ENCODE measurements at regions not wholly inside any gene's neighbourhood (a gene's known extent, or its start where the extent isn't known, plus 50 kb on each side); places are given as distances from the start of the nearest gene placed in this dataset.
A peak's percentile ranks its signal among the peaks of the same experiment; 100 is the strongest.

- no peaks in the 10 kb centered on the region for H3K27me3 ChIP-seq (ENCODE audit: control insufficient read depth, insufficient read depth, low read length)
- H3K4me3 ChIP-seq (ENCODE audit: low read depth, low read length), result no peak overlapping the region
- TF ChIP-seq CTCF (IDR thresholded peaks at IDR 0.05; ENCODE audit: insufficient read depth, low read length, severe bottlenecking), result no peak
- H3K36me3 ChIP-seq (ENCODE audit: control insufficient read depth, insufficient read depth, low read length), result no peaks in the 10 kb centered on the region
- DNase-seq (ENCODE audit: low read depth) (peak; percentile 91), FAIRE-seq (no peak)
Observed at GRCh38 chr14:61927520-61927919, 165.3 kb downstream of the SNAPC1 start.

DNA sequence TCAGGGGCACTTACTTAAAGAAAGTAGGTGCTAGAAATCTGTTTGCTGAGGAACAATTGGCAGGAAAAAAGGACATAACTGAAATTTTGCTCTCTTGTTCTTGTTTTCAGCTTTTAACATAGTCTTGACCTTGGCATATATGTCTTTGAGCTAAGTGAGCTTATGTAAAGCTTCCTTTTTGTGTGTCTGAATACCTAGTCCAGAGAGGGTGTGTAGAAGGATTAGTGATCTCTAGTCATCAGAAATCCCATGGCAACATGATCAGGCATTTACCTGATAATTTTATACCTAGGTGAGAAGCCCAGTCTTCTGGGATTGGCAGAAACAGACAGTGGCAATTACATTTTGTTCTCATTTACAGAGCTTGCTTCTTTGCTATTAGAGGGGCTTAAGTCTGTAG is 166.1 kb downstream of the SNAPC1 start:
- TF ChIP-seq CTCF (IDR thresholded peaks at IDR 0.05; ENCODE audit: insufficient read depth, low read length, severe bottlenecking), result no peak
- FAIRE-seq (no peak), DNase-seq (ENCODE audit: low read depth) (peak; percentile 45)
- Histone ChIP-seq H3K36me3 (ENCODE audit: control insufficient read depth, insufficient read depth, low read length) (no peaks in the 10 kb centered on the region), H3K4me3 (ENCODE audit: low read depth, low read length) (no peak overlapping the region), H3K27me3 (ENCODE audit: control insufficient read depth, insufficient read depth, low read length) (no peaks in the 10 kb centered on the region)

GRCh38 chr14:61928701-61929100 is 166.5 kb downstream of the SNAPC1 start:
- no peak for DNase-seq (ENCODE audit: low read depth)
- Histone ChIP-seq H3K4me3 (ENCODE audit: low read depth, low read length) (no peak overlapping the region), H3K36me3 (ENCODE audit: control insufficient read depth, insufficient read depth, low read length) (no peaks in the 10 kb centered on the region), H3K27me3 (ENCODE audit: control insufficient read depth, insufficient read depth, low read length) (no peaks in the 10 kb centered on the region)
- no peak for TF ChIP-seq CTCF (IDR thresholded peaks at IDR 0.05; ENCODE audit: insufficient read depth, low read length, severe bottlenecking)
- no peak for FAIRE-seq

DNA sequence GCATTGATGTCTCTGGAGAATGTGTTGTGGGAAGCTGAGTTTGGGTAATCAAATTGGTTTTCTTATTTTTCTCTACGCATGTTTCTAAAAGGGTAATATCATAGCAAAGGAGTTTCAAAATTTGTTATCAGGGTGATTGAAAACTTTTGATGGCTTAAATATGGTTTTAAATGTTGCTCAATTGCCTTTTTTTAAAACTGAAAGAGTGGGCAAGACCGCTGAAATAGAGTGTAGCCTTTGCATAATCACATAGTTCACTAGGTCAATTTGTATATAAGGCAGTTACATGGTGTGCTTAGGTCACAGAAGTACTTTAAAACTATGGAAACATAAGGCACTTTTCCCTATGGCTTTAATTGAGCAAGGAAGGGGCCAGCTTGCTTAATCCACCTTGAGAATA is 167.4 kb downstream of the SNAPC1 start:
- DNase-seq (ENCODE audit: low read depth), result no peak
- FAIRE-seq, result no peak
- no peak for TF ChIP-seq CTCF (IDR thresholded peaks at IDR 0.05; ENCODE audit: insufficient read depth, low read length, severe bottlenecking)
- Histone ChIP-seq H3K36me3 (ENCODE audit: control insufficient read depth, insufficient read depth, low read length) (no peaks in the 10 kb centered on the region), H3K27me3 (ENCODE audit: control insufficient read depth, insufficient read depth, low read length) (no peaks in the 10 kb centered on the region), H3K4me3 (ENCODE audit: low read depth, low read length) (no peak overlapping the region)

- DNase-seq (ENCODE audit: low read depth) (no peak), FAIRE-seq (no peak)
- no peak for TF ChIP-seq CTCF (IDR thresholded peaks at IDR 0.05; ENCODE audit: insufficient read depth, low read length, severe bottlenecking)
- Histone ChIP-seq H3K27me3 (ENCODE audit: control insufficient read depth, insufficient read depth, low read length) (no peaks in the 10 kb centered on the region), H3K4me3 (ENCODE audit: low read depth, low read length) (no peak overlapping the region), H3K36me3 (ENCODE audit: control insufficient read depth, insufficient read depth, low read length) (no peaks in the 10 kb centered on the region)
Observed at GRCh38 chr14:61930101-61930857, 168.1 kb downstream of the SNAPC1 start.

DNA sequence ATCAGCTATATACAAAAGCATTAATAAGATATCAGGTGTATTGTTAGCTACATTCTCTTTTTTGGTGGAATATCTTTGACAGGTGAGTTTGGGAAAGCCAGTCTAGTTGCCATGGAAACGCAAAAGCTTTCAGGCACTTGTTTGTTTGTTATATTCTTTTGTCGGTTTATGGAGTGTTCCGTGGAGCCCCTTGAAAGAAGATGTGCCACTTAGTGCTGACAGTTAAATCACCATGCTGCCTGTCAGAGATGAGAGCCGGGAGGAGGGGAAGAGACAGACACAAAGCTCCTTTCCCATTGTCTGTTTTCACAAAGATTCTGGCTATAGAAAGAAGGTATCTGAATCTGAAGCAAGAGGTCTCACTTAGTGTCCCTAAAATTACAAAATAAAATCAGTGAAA is 170.8 kb downstream of the SNAPC1 start:
- DNase-seq (ENCODE audit: low read depth) (no peak), FAIRE-seq (no peak)
- H3K27me3 ChIP-seq (ENCODE audit: control insufficient read depth, insufficient read depth, low read length), result no peaks in the 10 kb centered on the region
- H3K36me3 ChIP-seq (ENCODE audit: control insufficient read depth, insufficient read depth, low read length), result no peaks in the 10 kb centered on the region
- TF ChIP-seq CTCF (IDR thresholded peaks at IDR 0.05; ENCODE audit: insufficient read depth, low read length, severe bottlenecking), result no peak
- H3K4me3 ChIP-seq (ENCODE audit: low read depth, low read length), result no peak overlapping the region

Data from bronchial epithelial cell (primary cell).